ENCODE measurements at regions not wholly inside any gene's neighbourhood (a gene's known extent, or its start where the extent isn't known, plus 50 kb on each side); places are given as distances from the start of the nearest gene placed in this dataset.

DNA sequence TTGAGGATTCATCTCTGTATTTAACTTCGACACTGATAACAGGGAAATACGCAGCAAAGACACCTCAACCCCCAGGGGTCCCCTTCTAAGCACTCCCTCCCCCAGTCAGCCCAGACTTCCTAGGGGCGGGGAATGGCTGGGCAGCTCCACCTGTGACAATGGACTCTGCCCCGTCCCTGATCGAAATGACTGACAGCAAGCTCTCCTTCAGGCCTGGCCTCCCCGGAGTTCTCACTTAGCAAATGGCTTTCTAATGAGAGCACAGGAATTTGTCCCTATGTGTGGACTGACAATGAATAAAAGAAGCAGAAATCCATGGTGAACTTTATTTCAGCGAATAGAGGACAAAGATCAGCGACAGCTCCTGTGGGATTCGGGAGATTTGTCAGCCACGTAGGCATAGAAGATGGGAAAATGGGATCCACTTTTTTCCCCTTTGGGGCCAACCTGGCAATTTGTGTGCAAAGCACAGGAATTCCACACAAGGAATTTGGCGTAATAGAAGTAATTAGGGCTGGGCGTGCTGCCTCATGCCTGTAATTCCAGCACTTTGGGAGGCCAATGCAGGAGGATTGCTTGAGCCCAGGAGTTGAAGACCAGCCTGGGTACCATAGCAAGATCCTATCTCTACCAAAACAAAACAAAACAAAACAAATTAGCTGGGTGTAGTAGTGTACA lies 63.8 kb downstream of the TNFAIP2 start:
- Histone ChIP-seq H3K9me3 (replicated peaks) (no peaks in the 10 kb centered on the region), H3K36me3 (no peaks in the 10 kb centered on the region), H3K27me3 (ENCODE audit: low read depth) (peaks cover 55% of the 10 kb centered on the region), H3K27ac (replicated peaks) (no peak overlapping the region), H3K4me1 (peaks cover 11% of the 10 kb centered on the region), H3K4me3 (no peak overlapping the region)
- TF ChIP-seq, protein P1, sequence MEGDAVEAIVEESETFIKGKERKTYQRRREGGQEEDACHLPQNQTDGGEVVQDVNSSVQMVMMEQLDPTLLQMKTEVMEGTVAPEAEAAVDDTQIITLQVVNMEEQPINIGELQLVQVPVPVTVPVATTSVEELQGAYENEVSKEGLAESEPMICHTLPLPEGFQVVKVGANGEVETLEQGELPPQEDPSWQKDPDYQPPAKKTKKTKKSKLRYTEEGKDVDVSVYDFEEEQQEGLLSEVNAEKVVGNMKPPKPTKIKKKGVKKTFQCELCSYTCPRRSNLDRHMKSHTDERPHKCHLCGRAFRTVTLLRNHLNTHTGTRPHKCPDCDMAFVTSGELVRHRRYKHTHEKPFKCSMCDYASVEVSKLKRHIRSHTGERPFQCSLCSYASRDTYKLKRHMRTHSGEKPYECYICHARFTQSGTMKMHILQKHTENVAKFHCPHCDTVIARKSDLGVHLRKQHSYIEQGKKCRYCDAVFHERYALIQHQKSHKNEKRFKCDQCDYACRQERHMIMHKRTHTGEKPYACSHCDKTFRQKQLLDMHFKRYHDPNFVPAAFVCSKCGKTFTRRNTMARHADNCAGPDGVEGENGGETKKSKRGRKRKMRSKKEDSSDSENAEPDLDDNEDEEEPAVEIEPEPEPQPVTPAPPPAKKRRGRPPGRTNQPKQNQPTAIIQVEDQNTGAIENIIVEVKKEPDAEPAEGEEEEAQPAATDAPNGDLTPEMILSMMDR (IDR thresholded peaks at IDR 0.05; ENCODE audit: borderline replicate concordance), result no peak
- no peak for DNase-seq
- intact Hi-C loops (cut with micrococcal nuclease), result loop anchor here (5.0 to 10.0 kb wide), 2 partner anchors 82 to 95 kb away; no protein-coding TSS in a partner anchor

DNA sequence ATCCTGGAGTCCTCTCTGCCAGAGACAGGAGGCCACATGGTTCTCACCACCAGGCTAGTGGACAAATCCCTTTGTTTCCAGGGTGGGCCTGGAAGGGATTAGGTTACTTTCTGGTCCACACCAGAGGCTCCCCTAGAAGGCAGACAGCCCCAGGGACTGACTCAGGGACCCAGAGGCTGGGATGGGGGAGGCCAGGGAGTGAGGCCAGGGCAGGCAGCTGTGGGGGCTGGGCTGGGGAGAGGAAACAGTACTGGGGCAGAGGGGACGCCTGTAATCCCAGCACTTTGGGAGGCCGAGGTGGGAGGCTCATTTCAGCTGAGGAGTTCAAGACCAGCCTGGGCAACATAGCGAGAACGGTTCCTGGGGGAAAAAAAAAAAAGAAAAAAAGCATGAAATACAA lies 64.7 kb downstream of the TNFAIP2 start:
- Histone ChIP-seq H3K4me3 (no peak overlapping the region), H3K36me3 (no peaks in the 10 kb centered on the region), H3K27ac (replicated peaks) (no peak overlapping the region), H3K4me1 (peaks cover 11% of the 10 kb centered on the region), H3K27me3 (ENCODE audit: low read depth) (peaks cover 55% of the 10 kb centered on the region), H3K9me3 (replicated peaks) (peaks cover 6% of the 10 kb centered on the region)
- intact Hi-C loops (cut with micrococcal nuclease), result loop anchor here (5.0 to 10.0 kb wide), 2 partner anchors 83 to 94 kb away; no protein-coding TSS in a partner anchor
- TF ChIP-seq, protein P1 (IDR thresholded peaks at IDR 0.05; ENCODE audit: borderline replicate concordance), result no peak
- DNase-seq, result no peak

DNA sequence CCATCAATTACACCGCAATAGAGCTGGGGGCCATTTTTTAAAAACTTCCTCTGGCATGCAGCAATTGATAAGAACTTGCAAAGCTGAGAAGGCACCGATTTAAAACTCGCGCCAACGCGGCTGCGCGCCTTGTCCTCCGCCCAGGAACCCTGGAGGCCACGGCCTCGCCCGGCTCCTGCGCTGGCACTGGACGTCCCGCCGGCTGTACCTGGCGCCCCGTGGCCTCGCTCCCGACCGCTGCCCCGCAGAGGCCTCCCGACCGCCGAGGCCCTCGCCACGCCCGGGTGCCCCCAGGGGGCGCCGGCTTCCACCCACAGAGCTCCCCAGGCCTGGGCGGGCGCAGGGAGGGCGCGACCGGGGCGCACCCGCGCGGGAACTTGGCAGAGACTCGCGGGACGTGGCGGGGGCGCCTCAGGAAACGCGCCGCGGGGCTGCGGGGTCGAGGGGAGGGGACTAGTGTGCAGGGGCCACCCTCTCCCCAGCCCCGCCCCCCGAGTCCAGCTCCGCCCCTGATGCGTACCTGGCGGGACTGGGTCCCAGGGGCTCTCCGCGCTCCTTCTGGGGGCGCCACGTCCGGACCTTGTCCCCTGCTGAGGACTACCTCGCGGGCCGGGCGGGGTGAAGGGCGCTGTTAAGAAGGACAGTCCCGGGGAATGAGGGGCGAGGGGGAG lies 65.7 kb downstream of the TNFAIP2 start:
- Histone ChIP-seq H3K9me3 (replicated peaks) (peaks cover 9% of the 10 kb centered on the region), H3K27me3 (ENCODE audit: low read depth) (peaks cover 49% of the 10 kb centered on the region), H3K4me1 (peaks cover 11% of the 10 kb centered on the region), H3K27ac (replicated peaks) (no peak overlapping the region), H3K36me3 (no peaks in the 10 kb centered on the region), H3K4me3 (peak overlapping the region; percentile 60)
- intact Hi-C loops (cut with micrococcal nuclease), result loop anchor here (5.0 to 10.0 kb wide), 2 partner anchors 84 to 93 kb away; no protein-coding TSS in a partner anchor
- TF ChIP-seq, protein P1 (IDR thresholded peaks at IDR 0.05; ENCODE audit: borderline replicate concordance), result peak; percentile 60
- peak; percentile 36 for DNase-seq

DNA sequence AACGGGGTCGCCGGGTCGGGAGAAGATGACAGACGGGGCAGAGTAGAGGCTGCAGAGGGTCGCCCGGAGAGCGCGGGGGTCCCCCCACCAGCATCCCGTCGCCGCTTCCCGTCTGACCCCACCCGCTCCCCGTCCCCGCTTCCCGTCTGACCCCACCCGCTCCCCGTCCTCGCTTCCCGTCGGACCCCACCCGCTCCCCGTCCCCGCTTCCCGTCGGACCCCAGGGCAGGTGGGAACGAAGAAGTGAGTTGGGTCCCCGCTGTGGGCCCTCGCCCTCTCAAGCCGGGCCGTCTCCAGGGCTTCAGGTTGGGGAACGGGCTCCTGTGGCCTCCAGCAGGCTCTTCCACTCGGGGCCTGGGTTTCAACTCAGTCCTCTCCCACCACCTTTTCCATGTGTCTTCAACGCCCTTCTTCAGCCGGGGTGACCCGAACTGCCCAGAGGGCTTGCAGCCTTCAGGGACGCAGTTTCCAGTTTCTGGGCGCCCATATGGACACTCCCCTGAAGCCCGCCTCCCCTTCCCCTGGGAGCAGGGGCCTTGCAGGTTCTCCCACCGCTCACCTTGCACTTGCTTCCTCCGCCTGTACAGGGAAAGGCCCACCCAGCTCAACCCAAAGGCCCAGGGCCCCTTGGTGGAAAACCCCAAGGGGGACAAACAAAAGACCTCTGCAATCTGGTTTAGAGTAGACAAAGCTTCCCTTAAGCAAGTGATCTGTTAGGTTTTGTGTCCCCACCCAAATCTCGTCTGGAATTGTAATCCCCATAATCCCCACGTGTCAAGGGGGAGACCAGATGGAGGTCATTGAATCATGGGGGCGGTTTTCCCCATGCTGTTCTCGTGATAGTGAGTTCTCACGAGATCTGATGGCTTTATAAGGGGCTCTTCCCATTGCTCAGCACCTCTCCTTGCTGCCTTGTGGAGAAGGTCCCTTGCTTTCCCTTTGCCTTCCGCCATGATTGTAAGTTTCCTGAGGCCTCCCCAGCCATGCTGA lies 66.5 kb downstream of the TNFAIP2 start:
- H3K4me1 ChIP-seq, result peaks cover 11% of the 10 kb centered on the region
- TF ChIP-seq, protein P1 (IDR thresholded peaks at IDR 0.05; ENCODE audit: borderline replicate concordance), result no peak
- peaks cover 45% of the 10 kb centered on the region for H3K27me3 ChIP-seq (ENCODE audit: low read depth)
- H3K27ac ChIP-seq (replicated peaks), result no peak overlapping the region
- no peaks in the 10 kb centered on the region for H3K36me3 ChIP-seq
- no peak for DNase-seq
- peaks cover 9% of the 10 kb centered on the region for H3K9me3 ChIP-seq (replicated peaks)
- intact Hi-C loops (cut with micrococcal nuclease), result loop anchor here (5.0 to 10.0 kb wide), 2 partner anchors 85 to 93 kb away; no protein-coding TSS in a partner anchor
- H3K4me3 ChIP-seq, result peak overlapping the region; percentile 60

DNA sequence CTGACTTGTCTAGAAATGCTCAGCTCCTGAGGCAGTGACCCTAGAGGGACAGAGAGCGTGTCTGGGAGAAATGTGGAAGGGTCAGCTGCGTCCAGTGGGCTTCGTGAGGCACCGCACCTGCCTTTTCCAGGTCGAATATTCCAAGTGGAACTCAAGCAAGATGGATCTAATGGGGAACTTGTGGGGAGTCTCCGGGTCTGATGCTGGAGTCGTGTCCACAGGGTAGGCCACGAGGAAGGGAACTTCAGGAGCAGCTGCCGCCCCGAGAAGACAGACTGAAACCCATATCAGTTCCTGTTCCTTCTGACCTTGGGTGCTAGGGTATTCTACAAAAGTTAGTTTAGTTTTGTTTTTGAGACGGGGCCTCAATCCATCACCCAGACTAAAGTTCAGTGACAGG lies 67.5 kb downstream of the TNFAIP2 start:
- no peak overlapping the region for H3K27ac ChIP-seq (replicated peaks)
- H3K4me3 ChIP-seq, result no peak overlapping the region
- peaks cover 11% of the 10 kb centered on the region for H3K4me1 ChIP-seq
- no peak for DNase-seq
- peaks cover 9% of the 10 kb centered on the region for H3K9me3 ChIP-seq (replicated peaks)
- TF ChIP-seq, protein P1 (IDR thresholded peaks at IDR 0.05; ENCODE audit: borderline replicate concordance), result no peak
- intact Hi-C loops (cut with micrococcal nuclease), result no loop called here
- peaks cover 39% of the 10 kb centered on the region for H3K27me3 ChIP-seq (ENCODE audit: low read depth)
- H3K36me3 ChIP-seq, result no peaks in the 10 kb centered on the region

Data from left ventricle myocardium inferior (tissue), 1 donor.